IMR-90 (cell line): ENCODE measurements at regions not wholly inside any gene's neighbourhood (a gene's known extent, or its start where the extent isn't known, plus 50 kb on each side); places are given as distances from the start of the nearest gene placed in this dataset.

Experiments
- ATAC-seq: fragments of 200-7000 bp; cut with Tn5 transposase; 2 replicates; pipeline ENCODE4 v1.9.1; 2020; ENCODE audit warnings: low read depth, mild to moderate bottlenecking, moderate library complexity
- BruUV-seq: library from RNA; stranded (reverse); fragments of 400-500 nt; replicated peaks from 2 replicates; lab custom pipeline; 2021; lab: Mats Ljungman, UMichigan
- CTCF ChIA-PET: fragments of 300-600 bp; formaldehyde crosslinking; extraction: SDS; loops from one replicate; lab custom pipeline; 2021; ENCODE audit warnings: antibody characterized with exemption; lab: Yijun Ruan, JAX
- POLR2A ChIA-PET: fragments of 300-600 bp; sonication (Branson Sonifier 250); formaldehyde crosslinking; loops from one replicate; lab custom pipeline; 2022; ENCODE audit warnings: antibody characterized with exemption; ENCODE audit not compliant: unreplicated experiment; lab: Charles Lee
- DNase-seq: peaks from one replicate; pipeline ENCODE4 v3.0.0; 2013
- H2AFZ ChIP-seq: replicated peaks from 2 replicates; pipeline ENCODE3; 2013; ENCODE audit warnings: low read length, mild to moderate bottlenecking; ENCODE audit not compliant: poor library complexity
- H2AK5ac ChIP-seq: 2 replicates; pipeline ENCODE4 v1.6.1; 2013; ENCODE audit warnings: low read depth, low read length, inconsistent platforms
- H2AK9ac ChIP-seq: replicated peaks from 2 replicates; pipeline ENCODE3; 2013; ENCODE audit warnings: mild to moderate bottlenecking, low read depth, low read length, moderate library complexity; ENCODE audit not compliant: poor library complexity
- H2BK120ac ChIP-seq: 2 replicates; pipeline ENCODE4 v1.6.1; 2013; ENCODE audit warnings: low read depth, low read length, inconsistent platforms
- H2BK15ac ChIP-seq: 3 replicates; pipeline ENCODE4 v1.6.1; 2013; ENCODE audit warnings: low read depth, low read length, inconsistent platforms
- H2BK20ac ChIP-seq: 2 replicates; pipeline ENCODE4 v1.6.1; 2013; ENCODE audit warnings: low read depth, mild to moderate bottlenecking, inconsistent platforms, low read length, moderate library complexity
- H2BK5ac ChIP-seq: 2 replicates; pipeline ENCODE4 v1.6.1; 2013; ENCODE audit warnings: mild to moderate bottlenecking, low read depth, low read length, inconsistent platforms; ENCODE audit not compliant: poor library complexity, severe bottlenecking
- H3K14ac ChIP-seq: replicated peaks from 2 replicates; pipeline ENCODE4 v1.6.1; 2013; ENCODE audit warnings: low read depth, low read length, inconsistent platforms
- H3K18ac ChIP-seq: 2 replicates; pipeline ENCODE4 v1.6.1; 2013; ENCODE audit warnings: low read depth, low read length, control low read depth
- H3K23ac ChIP-seq: 2 replicates; pipeline ENCODE4 v1.6.1; 2013; ENCODE audit warnings: low read depth, low read length, inconsistent platforms
- H3K27ac ChIP-seq: 2 replicates; pipeline ENCODE4 v1.5.1; 2013; ENCODE audit warnings: mild to moderate bottlenecking, control low read depth, low read length; ENCODE audit not compliant: insufficient read depth
- H3K27me3 ChIP-seq: 2 replicates; pipeline ENCODE4 v1.6.1; 2013; ENCODE audit warnings: low read length; ENCODE audit not compliant: control insufficient read depth, insufficient read depth
- H3K36me3 ChIP-seq: 2 replicates; pipeline ENCODE4 v1.6.1; 2013; ENCODE audit warnings: low read length, mixed read lengths; ENCODE audit not compliant: control insufficient read depth, insufficient read depth
- H3K4ac ChIP-seq: 2 replicates; pipeline ENCODE4 v1.6.1; 2013; ENCODE audit warnings: low read depth, low read length, inconsistent platforms
- H3K4me1 ChIP-seq: 2 replicates; pipeline ENCODE4 v1.6.1; 2013; ENCODE audit warnings: low read length, mixed read lengths; ENCODE audit not compliant: control insufficient read depth, insufficient read depth
- H3K4me2 ChIP-seq: 2 replicates; pipeline ENCODE4 v1.6.1; 2013; ENCODE audit warnings: low read depth, mild to moderate bottlenecking, control low read depth, low read length, moderate library complexity
- H3K4me3 ChIP-seq: 2 replicates; pipeline ENCODE4 v1.5.1; 2013; ENCODE audit warnings: low read depth, mild to moderate bottlenecking, control low read depth, low read length, moderate library complexity; ENCODE audit not compliant: insufficient read depth
- H3K56ac ChIP-seq: 2 replicates; pipeline ENCODE4 v1.6.1; 2013; ENCODE audit warnings: low read length, inconsistent platforms; ENCODE audit not compliant: insufficient read depth; ENCODE audit errors: extremely low read depth
- H3K79me1 ChIP-seq, 2 experiments: 2 replicates each; pipeline ENCODE4 v1.6.1; 2013; ENCODE audit warnings: low read length in 2 of 2, inconsistent platforms in 1 of 2, low read depth in 1 of 2
- H3K9ac ChIP-seq: 2 replicates; pipeline ENCODE4 v1.6.1; 2013; ENCODE audit warnings: low read depth, low read length, control low read depth
- H3K9me1 ChIP-seq: 2 replicates; pipeline ENCODE4 v1.6.1; 2013; ENCODE audit warnings: low read length, inconsistent platforms; ENCODE audit not compliant: insufficient read depth
- H3K9me3 ChIP-seq: 2 replicates; pipeline ENCODE4 v1.6.1; 2013; ENCODE audit warnings: low read length; ENCODE audit not compliant: control insufficient read depth, insufficient read depth
- H4K20me1 ChIP-seq: 2 replicates; pipeline ENCODE4 v1.6.1; 2013; ENCODE audit warnings: low read length, inconsistent platforms; ENCODE audit not compliant: insufficient read depth
- H4K5ac ChIP-seq: 2 replicates; pipeline ENCODE4 v1.6.1; 2013; ENCODE audit warnings: mild to moderate bottlenecking, low read depth, low read length, control low read depth
- H4K8ac ChIP-seq, 2 experiments: 2 replicates each; pipeline ENCODE4 v1.6.1; 2013; ENCODE audit warnings: low read depth in 2 of 2, low read length in 2 of 2, control low read depth in 1 of 2, inconsistent platforms in 1 of 2
- H4K91ac ChIP-seq: 2 replicates; pipeline ENCODE4 v1.6.1; 2013; ENCODE audit warnings: low read depth, low read length, inconsistent platforms; ENCODE audit not compliant: insufficient read depth
- MAFK ChIP-seq: IDR thresholded peaks from 2 replicates; pipeline ENCODE4 v1.6.1; 2012; ENCODE audit warnings: low read depth, low read length, improper control_type of control experiment
- SMC3 ChIP-seq: fragments of 150-350 bp; IDR thresholded peaks from 2 replicates; pipeline ENCODE4 v1.6.1; 2016; ENCODE audit warnings: low read depth, mild to moderate bottlenecking, antibody characterized with exemption, low read length, moderate library complexity
- WGBS, 2 experiments: methylation state at CpG; one replicate each; pipeline versions ENCODE4 v1.1.5 to v1.1.7; 2013; ENCODE audit warnings: missing lambda C conversion rate in 2 of 2; ENCODE audit not compliant: insufficient read length in 1 of 2; ENCODE audit errors: extremely low coverage in 2 of 2; 5-methylcytosine and 5-hydroxymethylcytosine counted together
- dilution Hi-C: fragments of 300-500 bp; cut with HindIII; formaldehyde crosslinking; loops from one replicate; pipeline ENCODE4 v1.14.3; 2018; ENCODE audit warnings: low sequenced_read_pairs; ENCODE audit not compliant: unreplicated experiment
- in situ Hi-C: fragments of 300-500 bp; cut with MboI; formaldehyde crosslinking; loops from 3 replicates; pipeline ENCODE4 v1.14.3; 2019; ENCODE audit warnings: low sequenced_read_pairs, inconsistent platforms, mixed read lengths
- intact Hi-C: fragments of 100-400 bp; cut with micrococcal nuclease; formaldehyde crosslinking; loops from 2 replicates; pipeline ENCODE4 v1.10.0; 2022

GRCh38 chr4:148965080-148965479 is 522.9 kb upstream of the NR3C2 start:
- ChIA-PET CTCF (no interaction called here), POLR2A (no interaction called here)
- no peak overlapping the region for H4K8ac ChIP-seq
- H2AFZ ChIP-seq = no peak overlapping the region
- H2BK120ac ChIP-seq = no peak overlapping the region
- H2AK5ac ChIP-seq = no peak overlapping the region
- H2BK15ac ChIP-seq = no peak overlapping the region
- no peaks in the 10 kb centered on the region for H3K36me3 ChIP-seq
- H3K14ac ChIP-seq = no peak overlapping the region
- no peak overlapping the region for H3K56ac ChIP-seq
- H3K79me1 ChIP-seq = no peaks in the 10 kb centered on the region
- no peak overlapping the region for H3K4me3 ChIP-seq
- no peak overlapping the region for H3K23ac ChIP-seq
- no peak overlapping the region for H2BK20ac ChIP-seq
- no peak overlapping the region for H3K4ac ChIP-seq
- no peaks in the 10 kb centered on the region for H4K20me1 ChIP-seq
- no peaks in the 10 kb centered on the region for H3K27me3 ChIP-seq
- ATAC-seq = no peak
- no peak overlapping the region for H4K5ac ChIP-seq
- no peak overlapping the region for H3K27ac ChIP-seq
- no peak overlapping the region for H3K18ac ChIP-seq
- H4K91ac ChIP-seq = no peak overlapping the region
- no peak overlapping the region for H3K4me2 ChIP-seq
- H3K9me3 ChIP-seq = no peaks in the 10 kb centered on the region; the same call in 1 of the 2 replicates
- no peak overlapping the region for H2AK9ac ChIP-seq
- in situ Hi-C loops = loop anchor here (25.0 kb wide), 1 partner anchor 922 kb away; no protein-coding TSS in a partner anchor
- intact Hi-C loops = no loop called here
- no peak for TF ChIP-seq SMC3
- peak; percentile 44; the same call in 1 of the 2 replicates for TF ChIP-seq MAFK
- H3K4me1 ChIP-seq = no peaks in the 10 kb centered on the region; the same call in 1 of the 2 replicates
- H3K9me1 ChIP-seq = no peaks in the 10 kb centered on the region
- DNase-seq = no peak
- no peak overlapping the region for H2BK5ac ChIP-seq
- BruUV-seq = no TSS peak
- WGBS, 2 experiments = no CpG with 5 or more reads among the region's 2 CpGs
- dilution Hi-C loops = no loop called here
- H3K9ac ChIP-seq = no peak overlapping the region
